PC-9 (cell line): ENCODE measurements at regions not wholly inside any gene's neighbourhood (a gene's known extent, or its start where the extent isn't known, plus 50 kb on each side); places are given as distances from the start of the nearest gene placed in this dataset.

Experiments
- EZH2 ChIP-seq: fragments of 200-600 bp; sonication (generic); IDR thresholded peaks from 2 replicates; pipeline ENCODE4 v1.8.0; 2017; ENCODE audit warnings: antibody characterized with exemption, low read depth
- TF ChIP-seq, protein P1 (sequence below): fragments of 200-600 bp; sonication (generic); conservative IDR thresholded peaks from 2 replicates; pipeline ENCODE4 v1.6.1; 2017; ENCODE audit warnings: mixed run types, antibody characterized with exemption, mild to moderate bottlenecking, moderate library complexity

DNA sequence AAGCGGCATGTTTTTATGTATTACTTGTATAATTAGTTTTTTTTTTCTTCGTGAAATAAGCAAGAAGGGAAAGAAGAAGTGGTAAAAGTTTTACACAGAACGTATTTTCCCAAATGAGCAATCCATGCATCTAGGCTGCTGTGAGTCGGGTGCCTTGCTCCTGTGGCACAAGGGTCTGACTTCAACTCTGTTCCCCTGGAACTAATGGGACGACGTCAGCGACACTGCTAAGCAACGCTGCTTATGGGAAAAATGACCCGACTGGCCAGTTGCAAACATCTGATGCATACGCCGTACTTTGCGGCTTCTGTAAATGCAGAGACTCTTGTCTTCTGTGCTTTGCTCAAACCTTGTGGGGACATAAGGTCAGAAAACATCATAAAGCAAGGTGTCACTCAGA lies 66.3 kb downstream of the MPP7 start:
- TF ChIP-seq, protein P1, sequence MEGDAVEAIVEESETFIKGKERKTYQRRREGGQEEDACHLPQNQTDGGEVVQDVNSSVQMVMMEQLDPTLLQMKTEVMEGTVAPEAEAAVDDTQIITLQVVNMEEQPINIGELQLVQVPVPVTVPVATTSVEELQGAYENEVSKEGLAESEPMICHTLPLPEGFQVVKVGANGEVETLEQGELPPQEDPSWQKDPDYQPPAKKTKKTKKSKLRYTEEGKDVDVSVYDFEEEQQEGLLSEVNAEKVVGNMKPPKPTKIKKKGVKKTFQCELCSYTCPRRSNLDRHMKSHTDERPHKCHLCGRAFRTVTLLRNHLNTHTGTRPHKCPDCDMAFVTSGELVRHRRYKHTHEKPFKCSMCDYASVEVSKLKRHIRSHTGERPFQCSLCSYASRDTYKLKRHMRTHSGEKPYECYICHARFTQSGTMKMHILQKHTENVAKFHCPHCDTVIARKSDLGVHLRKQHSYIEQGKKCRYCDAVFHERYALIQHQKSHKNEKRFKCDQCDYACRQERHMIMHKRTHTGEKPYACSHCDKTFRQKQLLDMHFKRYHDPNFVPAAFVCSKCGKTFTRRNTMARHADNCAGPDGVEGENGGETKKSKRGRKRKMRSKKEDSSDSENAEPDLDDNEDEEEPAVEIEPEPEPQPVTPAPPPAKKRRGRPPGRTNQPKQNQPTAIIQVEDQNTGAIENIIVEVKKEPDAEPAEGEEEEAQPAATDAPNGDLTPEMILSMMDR, result no peak
- no peak for TF ChIP-seq EZH2
